Testis (tissue), 2 donors: ENCODE measurements at regions not wholly inside any gene's neighbourhood (a gene's known extent, or its start where the extent isn't known, plus 50 kb on each side); places are given as distances from the start of the nearest gene placed in this dataset.
"Not testable (repeated sequence)": the region's sequence is repeated elsewhere in the genome, so short reads cannot be mapped to it uniquely, and the experiment has no call there.

Experiments used
- POLR2A ChIP-seq: fragments of 450-650 bp; IDR thresholded peaks from one replicate; pipeline ENCODE4 v1.6.1; 2017; ENCODE audit warnings: antibody characterized with exemption, mild to moderate bottlenecking, moderate library complexity
- TF ChIP-seq, protein P1 (sequence below), 3 experiments: fragments of 450-650 bp in 2 of 3; fragments of 200-600 bp in 1 of 3; sonication (generic) in 1 of 3; IDR thresholded peaks; one replicate each; pipeline ENCODE4 v1.5.1; 2016 to 2019; ENCODE audit warnings: antibody characterized with exemption in 3 of 3, mild to moderate bottlenecking in 2 of 3, moderate library complexity in 1 of 3

DNA sequence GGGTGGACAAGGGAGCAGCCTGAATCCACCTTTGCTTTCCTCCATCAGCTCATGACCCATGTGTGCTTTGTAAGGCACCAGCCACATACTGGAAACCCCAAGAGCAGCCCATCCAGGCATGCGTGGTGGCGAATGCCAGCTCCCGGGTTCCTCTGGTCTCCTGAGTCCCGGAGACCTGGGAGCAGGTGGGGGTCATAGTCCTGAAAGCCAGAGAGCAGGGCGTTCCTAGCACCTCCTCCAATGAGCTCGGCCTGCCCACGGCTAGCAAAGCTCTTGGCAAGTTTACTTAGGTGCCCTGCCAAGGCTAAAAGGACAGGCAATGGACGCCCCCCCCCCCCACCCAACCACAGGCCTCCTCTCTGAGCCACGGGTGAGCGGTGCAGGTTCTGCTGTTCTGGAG lies 3960.2 kb upstream of the TPTE start:
- TF ChIP-seq, protein P1, sequence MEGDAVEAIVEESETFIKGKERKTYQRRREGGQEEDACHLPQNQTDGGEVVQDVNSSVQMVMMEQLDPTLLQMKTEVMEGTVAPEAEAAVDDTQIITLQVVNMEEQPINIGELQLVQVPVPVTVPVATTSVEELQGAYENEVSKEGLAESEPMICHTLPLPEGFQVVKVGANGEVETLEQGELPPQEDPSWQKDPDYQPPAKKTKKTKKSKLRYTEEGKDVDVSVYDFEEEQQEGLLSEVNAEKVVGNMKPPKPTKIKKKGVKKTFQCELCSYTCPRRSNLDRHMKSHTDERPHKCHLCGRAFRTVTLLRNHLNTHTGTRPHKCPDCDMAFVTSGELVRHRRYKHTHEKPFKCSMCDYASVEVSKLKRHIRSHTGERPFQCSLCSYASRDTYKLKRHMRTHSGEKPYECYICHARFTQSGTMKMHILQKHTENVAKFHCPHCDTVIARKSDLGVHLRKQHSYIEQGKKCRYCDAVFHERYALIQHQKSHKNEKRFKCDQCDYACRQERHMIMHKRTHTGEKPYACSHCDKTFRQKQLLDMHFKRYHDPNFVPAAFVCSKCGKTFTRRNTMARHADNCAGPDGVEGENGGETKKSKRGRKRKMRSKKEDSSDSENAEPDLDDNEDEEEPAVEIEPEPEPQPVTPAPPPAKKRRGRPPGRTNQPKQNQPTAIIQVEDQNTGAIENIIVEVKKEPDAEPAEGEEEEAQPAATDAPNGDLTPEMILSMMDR (IDR thresholded peaks at IDR 0.05) = not testable (repeated sequence)
- TF ChIP-seq POLR2A = not testable (repeated sequence)
